SIG-M5 treated with dmso at 0.1 percent for 504 hours (cell line): ENCODE measurements at regions not wholly inside any gene's neighbourhood (a gene's known extent, or its start where the extent isn't known, plus 50 kb on each side); places are given as distances from the start of the nearest gene placed in this dataset.

Experiments used
- DNase-seq: peaks from one replicate; lab custom pipeline; 2025; ENCODE audit not compliant: unreplicated experiment; lab: John Stamatoyannopoulos, UW

GRCh38 chr7:156162451-156162850 lies 350.2 kb upstream of the SHH start:
- no peak for DNase-seq

GRCh38 chr7:156160811-156161210 lies 348.5 kb upstream of the SHH start:
- DNase-seq, result no peak

GRCh38 chr7:156158693-156159092 lies 346.4 kb upstream of the SHH start:
- DNase-seq, result no peak

- no peak for DNase-seq
Observed at GRCh38 chr7:156158213-156158612, 345.9 kb upstream of the SHH start.

- no peak for DNase-seq
Observed at GRCh38 chr7:156157409-156158012, 345.2 kb upstream of the SHH start.

GRCh38 chr7:156156734-156157408 lies 344.6 kb upstream of the SHH start:
- DNase-seq, result peak; percentile 0

GRCh38 chr7:156155988-156156733 lies 343.9 kb upstream of the SHH start:
- no peak for DNase-seq

- no peak for DNase-seq
Observed at GRCh38 chr7:156153590-156153989, 341.3 kb upstream of the SHH start.

GRCh38 chr7:156152390-156152789 lies 340.1 kb upstream of the SHH start:
- no peak for DNase-seq

- no peak for DNase-seq
Observed at GRCh38 chr7:156151658-156152057, 339.4 kb upstream of the SHH start.

GRCh38 chr7:156151078-156151477 lies 338.8 kb upstream of the SHH start:
- DNase-seq, result no peak

GRCh38 chr7:156148995-156149394 lies 336.7 kb upstream of the SHH start:
- no peak for DNase-seq

GRCh38 chr7:156148547-156148946 lies 336.3 kb upstream of the SHH start:
- DNase-seq, result no peak

GRCh38 chr7:156147756-156148504 lies 335.7 kb upstream of the SHH start:
- no peak for DNase-seq

GRCh38 chr7:156147104-156147503 lies 334.8 kb upstream of the SHH start:
- no peak for DNase-seq

GRCh38 chr7:156145996-156146395 lies 333.7 kb upstream of the SHH start:
- no peak for DNase-seq

- no peak for DNase-seq
Observed at GRCh38 chr7:156145184-156145583, 332.9 kb upstream of the SHH start.

- DNase-seq, result no peak
Observed at GRCh38 chr7:156143683-156144082, 331.4 kb upstream of the SHH start.

- DNase-seq, result no peak
Observed at GRCh38 chr7:156143158-156143557, 330.9 kb upstream of the SHH start.

- DNase-seq, result no peak
Observed at GRCh38 chr7:156141941-156142340, 329.7 kb upstream of the SHH start.

GRCh38 chr7:156140896-156141295 lies 328.6 kb upstream of the SHH start:
- DNase-seq, result no peak

GRCh38 chr7:156140447-156140846 lies 328.2 kb upstream of the SHH start:
- DNase-seq, result no peak
